ENCODE measurements at regions not wholly inside any gene's neighbourhood (a gene's known extent, or its start where the extent isn't known, plus 50 kb on each side); places are given as distances from the start of the nearest gene placed in this dataset.
A peak's percentile ranks its signal among the peaks of the same experiment; 100 is the strongest.

- no peaks in the 10 kb centered on the region for H3K4me1 ChIP-seq
- no peaks in the 10 kb centered on the region for H3K27me3 ChIP-seq
- no peak overlapping the region for H3K4me3 ChIP-seq
- no peak overlapping the region for H3K27ac ChIP-seq
- H3K36me3 ChIP-seq = no peaks in the 10 kb centered on the region
- DNase-seq (ENCODE audit: low spot score) = no peak
- no peak for TF ChIP-seq CTCF (IDR thresholded peaks at IDR 0.05)
- no peaks in the 10 kb centered on the region for H3K9me3 ChIP-seq
Measured at GRCh38 chr7:106600569-106601373, 60.2 kb downstream of the CCDC71L start.

- TF ChIP-seq CTCF (IDR thresholded peaks at IDR 0.05) = no peak
- DNase-seq (ENCODE audit: low spot score) = no peak
- Histone ChIP-seq H3K27ac (no peak overlapping the region), H3K9me3 (no peaks in the 10 kb centered on the region), H3K4me1 (no peaks in the 10 kb centered on the region), H3K27me3 (no peaks in the 10 kb centered on the region), H3K36me3 (no peaks in the 10 kb centered on the region), H3K4me3 (no peak overlapping the region)
Measured at GRCh38 chr7:106599343-106599698, 61.6 kb downstream of the CCDC71L start.

GRCh38 chr7:106598663-106599342 lies 62.2 kb downstream of the CCDC71L start:
- DNase-seq (ENCODE audit: low spot score) = peak; percentile 75
- TF ChIP-seq CTCF (IDR thresholded peaks at IDR 0.05) = no peak
- H3K27me3 ChIP-seq = no peaks in the 10 kb centered on the region
- H3K4me3 ChIP-seq = peak overlapping the region; percentile 20 to 39
- no peaks in the 10 kb centered on the region for H3K4me1 ChIP-seq
- no peak overlapping the region for H3K27ac ChIP-seq
- H3K36me3 ChIP-seq = no peaks in the 10 kb centered on the region
- no peaks in the 10 kb centered on the region for H3K9me3 ChIP-seq

GRCh38 chr7:106597751-106598546 lies 63.0 kb downstream of the CCDC71L start:
- no peak for DNase-seq (ENCODE audit: low spot score)
- TF ChIP-seq CTCF (IDR thresholded peaks at IDR 0.05) = no peak
- H3K9me3 ChIP-seq = no peaks in the 10 kb centered on the region
- H3K4me3 ChIP-seq = peak overlapping the region in 1 of 2 donors; percentile 39
- no peak overlapping the region for H3K27ac ChIP-seq
- H3K36me3 ChIP-seq = no peaks in the 10 kb centered on the region
- no peaks in the 10 kb centered on the region for H3K27me3 ChIP-seq
- H3K4me1 ChIP-seq = no peaks in the 10 kb centered on the region

GRCh38 chr7:106597014-106597413 lies 63.9 kb downstream of the CCDC71L start:
- Histone ChIP-seq H3K36me3 (no peaks in the 10 kb centered on the region), H3K27me3 (no peaks in the 10 kb centered on the region), H3K27ac (no peak overlapping the region), H3K9me3 (no peaks in the 10 kb centered on the region), H3K4me1 (no peaks in the 10 kb centered on the region), H3K4me3 (no peak overlapping the region)
- no peak for TF ChIP-seq CTCF (IDR thresholded peaks at IDR 0.05)
- no peak for DNase-seq (ENCODE audit: low spot score)
